CD8-positive, alpha-beta memory T cell (primary cell): ENCODE measurements at regions not wholly inside any gene's neighbourhood (a gene's known extent, or its start where the extent isn't known, plus 50 kb on each side); places are given as distances from the start of the nearest gene placed in this dataset.

ENCODE experiments used
- CTCF ChIA-PET: fragments of 350-600 bp; sonication (Branson Sonifier 250); formaldehyde crosslinking; loops from one replicate; lab custom pipeline; 2021; ENCODE audit warnings: antibody characterized with exemption; lab: Charles Lee
- POLR2A ChIA-PET: fragments of 350-600 bp; sonication (Branson Sonifier 250); formaldehyde crosslinking; loops from one replicate; lab custom pipeline; 2021; ENCODE audit warnings: antibody characterized with exemption; lab: Charles Lee
- DNase-seq, 5 donors: peaks; one replicate each; pipeline versions ENCODE4 v3.0.0 to v3.0.0-alpha.2; 2020 to 2022; ENCODE audit warnings: mixed read lengths in 1 of 5
- H3K27ac ChIP-seq: one replicate; pipeline ENCODE4 v1.7.0; 2013; ENCODE audit warnings: low read depth, mild to moderate bottlenecking, low read length, moderate library complexity
- H3K27me3 ChIP-seq: 2 replicates; pipeline ENCODE4 v1.7.0; 2013; ENCODE audit warnings: low read length, mild to moderate bottlenecking; ENCODE audit not compliant: insufficient read depth, poor library complexity, severe bottlenecking
- H3K36me3 ChIP-seq: 2 replicates; pipeline ENCODE4 v1.7.0; 2013; ENCODE audit warnings: mild to moderate bottlenecking, low read length, moderate library complexity; ENCODE audit not compliant: insufficient read depth
- H3K4me1 ChIP-seq: 2 replicates; pipeline ENCODE4 v1.7.0; 2013; ENCODE audit warnings: mild to moderate bottlenecking, low read length, moderate library complexity; ENCODE audit not compliant: insufficient read depth
- H3K4me3 ChIP-seq: 2 replicates; pipeline ENCODE4 v1.7.0; 2013; ENCODE audit warnings: mild to moderate bottlenecking, low read length
- H3K9me3 ChIP-seq: 2 replicates; pipeline ENCODE4 v1.7.0; 2013; ENCODE audit warnings: mild to moderate bottlenecking, low read length
- H3K27ac Mint-ChIP-seq, 8 donors: one replicate each; pipeline ENCODE4 v1.8.0; 2020 to 2021; ENCODE audit warnings: mixed read lengths in 8 of 8, mild to moderate bottlenecking in 6 of 8, inconsistent platforms in 3 of 8, moderate library complexity in 3 of 8
- H3K27me3 Mint-ChIP-seq, 2 donors: one replicate each; pipeline ENCODE4 v1.8.0; 2020 to 2021; ENCODE audit warnings: mixed read lengths in 2 of 2, mild to moderate bottlenecking in 1 of 2, moderate library complexity in 1 of 2
- H3K36me3 Mint-ChIP-seq, 3 donors: one replicate each; pipeline ENCODE4 v1.8.0; 2020 to 2021; ENCODE audit warnings: mixed read lengths in 3 of 3, inconsistent platforms in 1 of 3, mild to moderate bottlenecking in 1 of 3
- H3K4me1 Mint-ChIP-seq, 3 donors: one replicate each; pipeline ENCODE4 v1.8.0; 2020 to 2021; ENCODE audit warnings: mixed read lengths in 3 of 3, inconsistent platforms in 1 of 3, mild to moderate bottlenecking in 1 of 3
- H3K4me3 Mint-ChIP-seq, 7 donors: one replicate each; pipeline ENCODE4 v1.8.0; 2020 to 2021; ENCODE audit warnings: mixed read lengths in 7 of 7, mild to moderate bottlenecking in 6 of 7, moderate library complexity in 4 of 7, inconsistent platforms in 2 of 7
- H3K9me3 Mint-ChIP-seq, 5 donors: one replicate each; pipeline ENCODE4 v1.8.0; 2020 to 2022; ENCODE audit warnings: mixed read lengths in 5 of 5, mild to moderate bottlenecking in 3 of 5, moderate library complexity in 2 of 5, inconsistent platforms in 1 of 5

DNA sequence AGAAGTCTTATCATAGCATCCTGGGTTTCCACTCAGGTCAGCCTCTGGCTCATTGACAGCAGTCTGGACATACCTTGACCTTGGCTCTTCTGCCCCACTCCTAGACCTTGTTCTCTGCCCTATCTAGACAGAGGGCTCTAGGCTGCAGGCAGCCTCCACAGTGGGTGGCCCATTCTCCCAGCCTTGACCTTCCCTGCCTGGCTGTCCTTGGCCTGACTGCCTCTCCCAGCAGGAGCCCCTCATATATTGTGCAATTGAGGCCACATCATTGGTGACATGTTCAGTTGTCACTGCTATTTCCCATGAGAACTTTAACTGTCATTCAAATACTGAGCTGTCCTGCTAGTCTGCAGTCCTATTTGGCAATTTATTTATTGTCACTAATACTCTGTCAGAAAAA lies 503.4 kb downstream of the PLXNA4 start:
- DNase-seq, result no peak
- no peaks in the 10 kb centered on the region for H3K27me3 ChIP-seq
- H3K4me1 ChIP-seq, result no peaks in the 10 kb centered on the region
- peak overlapping the region in 2 of 7 donors; percentile 15 to 85 for H3K4me3 Mint-ChIP-seq
- peaks cover 16 to 21% of the 10 kb centered on the region in 2 donors for H3K27me3 Mint-ChIP-seq
- peaks cover 0 to 3% (median 0%) of the 10 kb centered on the region in 5 donors for H3K9me3 Mint-ChIP-seq
- ChIA-PET CTCF (no interaction called here), POLR2A (no interaction called here)
- H3K36me3 ChIP-seq, result no peaks in the 10 kb centered on the region
- H3K4me3 ChIP-seq, result no peak overlapping the region
- no peaks in the 10 kb centered on the region for H3K4me1 Mint-ChIP-seq
- no peak overlapping the region for H3K27ac ChIP-seq
- no peak overlapping the region for H3K27ac Mint-ChIP-seq
- no peaks in the 10 kb centered on the region for H3K36me3 Mint-ChIP-seq
- no peaks in the 10 kb centered on the region for H3K9me3 ChIP-seq

DNA sequence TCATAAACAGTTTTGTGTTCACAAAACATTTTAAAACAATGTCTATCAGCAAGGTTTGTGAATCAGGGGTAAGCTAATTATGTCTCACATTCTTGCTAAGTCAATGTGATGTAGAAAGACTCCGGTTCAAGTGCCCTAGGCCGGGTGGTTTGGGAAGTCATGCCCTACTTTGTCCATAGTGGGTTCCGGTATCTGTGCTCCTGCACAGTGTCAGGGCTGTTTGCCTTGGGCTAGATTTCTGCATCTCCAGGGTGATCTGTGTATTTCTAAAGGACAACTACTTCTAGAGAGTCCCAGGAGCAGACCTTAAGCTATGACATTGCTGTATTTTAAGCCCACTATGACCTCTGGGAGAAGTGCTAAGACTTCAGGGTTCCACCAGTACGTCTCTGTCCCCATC lies 504.1 kb downstream of the PLXNA4 start:
- H3K27ac Mint-ChIP-seq, result no peak overlapping the region
- peaks cover 16% of the 10 kb centered on the region in 2 donors for H3K27me3 Mint-ChIP-seq
- Histone ChIP-seq H3K27ac (no peak overlapping the region), H3K4me3 (no peak overlapping the region), H3K36me3 (no peaks in the 10 kb centered on the region), H3K4me1 (no peaks in the 10 kb centered on the region), H3K27me3 (no peaks in the 10 kb centered on the region), H3K9me3 (no peaks in the 10 kb centered on the region)
- ChIA-PET CTCF (no interaction called here), POLR2A (no interaction called here)
- no peak overlapping the region for H3K4me3 Mint-ChIP-seq
- no peaks in the 10 kb centered on the region for H3K4me1 Mint-ChIP-seq
- DNase-seq, result no peak
- H3K36me3 Mint-ChIP-seq, result no peaks in the 10 kb centered on the region
- H3K9me3 Mint-ChIP-seq, result peaks cover 0 to 3% (median 0%) of the 10 kb centered on the region in 5 donors

DNA sequence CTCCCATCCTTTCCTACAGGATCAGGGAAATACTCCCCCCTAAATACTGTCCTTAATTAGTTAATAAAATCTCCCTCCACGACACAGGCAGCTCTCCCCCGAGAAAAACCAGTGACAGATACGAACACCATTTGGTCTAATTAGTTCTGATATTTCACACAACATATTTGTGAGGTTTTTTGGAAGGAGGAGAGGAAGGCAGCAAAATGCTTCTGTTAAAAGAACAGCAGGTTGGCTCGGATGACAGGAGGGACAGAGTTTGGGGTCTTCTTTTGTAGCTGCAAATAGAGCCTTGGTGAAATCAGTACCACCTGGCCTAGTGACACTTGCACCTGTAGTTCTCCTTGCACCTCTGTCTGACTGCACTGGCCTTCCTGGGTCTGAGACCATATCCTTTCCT lies 507.0 kb downstream of the PLXNA4 start:
- Mint-ChIP-seq H3K4me3 (no peak overlapping the region), H3K9me3 (peaks cover 0 to 3% (median 0%) of the 10 kb centered on the region in 5 donors), H3K4me1 (no peaks in the 10 kb centered on the region), H3K27ac (no peak overlapping the region), H3K36me3 (no peaks in the 10 kb centered on the region), H3K27me3 (peaks cover 0 to 2% of the 10 kb centered on the region in 2 donors)
- POLR2A ChIA-PET, result no interaction called here
- no peaks in the 10 kb centered on the region for H3K9me3 ChIP-seq
- H3K4me1 ChIP-seq, result no peaks in the 10 kb centered on the region
- CTCF ChIA-PET, result no interaction called here
- H3K4me3 ChIP-seq, result no peak overlapping the region
- no peaks in the 10 kb centered on the region for H3K36me3 ChIP-seq
- H3K27me3 ChIP-seq, result no peaks in the 10 kb centered on the region
- no peak for DNase-seq
- no peak overlapping the region for H3K27ac ChIP-seq

DNA sequence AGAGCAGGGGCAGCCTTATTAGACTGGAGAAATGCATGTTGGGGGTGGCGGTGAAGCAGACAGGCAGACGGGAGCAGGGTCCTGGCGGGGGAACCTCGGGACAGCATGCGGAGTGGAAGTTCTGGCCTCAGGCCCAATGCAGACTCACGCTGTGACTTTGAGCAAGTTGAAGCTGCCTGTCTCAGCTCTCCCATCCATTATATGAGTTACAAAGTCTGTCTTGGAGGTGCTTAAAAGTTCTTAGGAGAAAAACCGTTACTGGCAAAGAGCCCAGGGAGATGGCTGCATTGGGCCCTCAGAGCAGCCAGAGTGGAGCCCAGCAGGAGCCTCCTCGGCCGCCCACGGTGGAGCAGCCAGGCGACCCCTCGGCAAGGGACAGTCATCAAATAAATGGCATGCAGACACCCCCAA lies 509.5 kb downstream of the PLXNA4 start:
- no peaks in the 10 kb centered on the region for H3K36me3 Mint-ChIP-seq
- no peaks in the 10 kb centered on the region for H3K27me3 Mint-ChIP-seq
- no peak for DNase-seq
- Histone ChIP-seq H3K27ac (no peak overlapping the region), H3K36me3 (no peaks in the 10 kb centered on the region), H3K4me3 (no peak overlapping the region), H3K27me3 (no peaks in the 10 kb centered on the region), H3K9me3 (no peaks in the 10 kb centered on the region), H3K4me1 (no peaks in the 10 kb centered on the region)
- no peak overlapping the region for H3K27ac Mint-ChIP-seq
- no peak overlapping the region for H3K4me3 Mint-ChIP-seq
- no peaks in the 10 kb centered on the region for H3K9me3 Mint-ChIP-seq
- H3K4me1 Mint-ChIP-seq, result no peaks in the 10 kb centered on the region
- ChIA-PET CTCF (no interaction called here), POLR2A (no interaction called here)

DNA sequence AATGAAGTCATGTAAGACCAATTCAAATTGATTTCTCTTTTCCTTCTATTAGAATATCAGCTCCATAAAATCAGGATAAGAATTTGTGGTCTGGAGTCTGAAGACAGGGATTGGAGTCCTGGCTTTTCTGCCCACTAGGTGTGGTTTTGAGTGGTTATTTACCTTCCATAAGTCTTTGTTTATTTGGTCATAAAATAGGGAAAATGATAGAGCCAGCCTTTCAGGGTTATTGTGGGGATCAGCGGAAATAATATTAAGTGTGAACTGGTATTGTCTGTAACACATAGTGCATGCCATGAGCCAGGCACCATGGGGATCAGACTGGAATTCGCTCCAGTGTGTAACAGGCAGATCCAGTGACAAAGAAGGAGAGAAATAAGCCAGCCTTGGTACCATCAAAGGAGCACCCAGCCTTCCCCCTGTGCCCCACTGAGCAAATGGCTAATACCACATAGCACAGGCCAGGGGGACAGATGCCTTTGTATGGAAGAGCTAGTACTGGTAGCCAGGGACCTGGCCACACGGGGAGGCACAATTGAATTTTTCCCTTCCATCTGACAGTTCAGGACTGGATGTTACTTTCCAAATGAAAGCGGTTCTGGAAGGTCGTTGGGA lies 509.7 kb upstream of the PODXL start:
- Mint-ChIP-seq H3K4me1 (no peaks in the 10 kb centered on the region), H3K27ac (no peak overlapping the region), H3K9me3 (no peaks in the 10 kb centered on the region), H3K27me3 (no peaks in the 10 kb centered on the region), H3K4me3 (no peak overlapping the region), H3K36me3 (no peaks in the 10 kb centered on the region)
- H3K4me3 ChIP-seq, result no peak overlapping the region
- H3K9me3 ChIP-seq, result no peaks in the 10 kb centered on the region
- ChIA-PET POLR2A (no interaction called here), CTCF (no interaction called here)
- H3K27me3 ChIP-seq, result no peaks in the 10 kb centered on the region
- no peak overlapping the region for H3K27ac ChIP-seq
- no peaks in the 10 kb centered on the region for H3K4me1 ChIP-seq
- H3K36me3 ChIP-seq, result no peaks in the 10 kb centered on the region
- DNase-seq, result no peak

DNA sequence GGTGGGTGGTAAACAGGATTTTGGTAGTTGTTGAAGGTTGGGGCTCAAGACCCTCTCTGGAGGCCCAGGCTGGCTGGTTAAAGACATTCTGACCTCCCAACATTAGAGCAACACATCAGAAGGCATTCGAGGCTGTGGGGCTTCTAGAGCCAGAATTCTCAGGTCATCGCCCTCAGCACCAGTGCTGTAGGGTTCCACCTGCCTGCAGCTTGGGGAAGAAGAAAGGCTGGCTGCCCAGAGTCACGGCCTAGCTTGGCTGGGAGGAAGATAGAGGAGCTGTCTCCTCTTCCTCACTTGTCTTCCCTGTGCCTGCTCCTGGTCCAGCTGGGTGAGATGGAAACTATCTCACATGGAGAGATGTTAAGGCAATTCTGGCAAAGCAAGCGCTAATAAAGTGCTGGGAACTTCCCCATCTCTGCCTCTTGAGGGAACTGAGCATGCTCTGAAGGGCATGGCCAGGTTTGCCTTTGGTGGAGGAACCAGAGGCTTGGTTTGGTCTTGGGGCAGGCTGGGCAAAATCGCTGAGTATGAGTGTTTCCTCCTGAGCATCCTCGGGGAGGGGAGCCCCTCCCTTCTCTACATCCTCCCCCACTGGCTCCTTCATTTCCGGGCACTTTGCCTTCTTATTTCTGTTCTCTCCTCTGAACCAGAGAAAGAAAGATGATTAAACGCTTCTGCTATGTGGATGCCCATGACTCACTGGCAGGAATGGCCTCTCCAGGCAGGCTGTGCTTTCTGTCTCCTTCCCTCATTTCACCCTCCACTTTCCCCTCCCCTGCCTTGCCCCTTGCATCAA lies 509.0 kb upstream of the PODXL start:
- Histone ChIP-seq H3K27ac (no peak overlapping the region), H3K36me3 (no peaks in the 10 kb centered on the region), H3K4me3 (no peak overlapping the region), H3K27me3 (no peaks in the 10 kb centered on the region), H3K9me3 (no peaks in the 10 kb centered on the region), H3K4me1 (no peaks in the 10 kb centered on the region)
- ChIA-PET POLR2A (no interaction called here), CTCF (no interaction called here)
- H3K4me1 Mint-ChIP-seq, result no peaks in the 10 kb centered on the region
- no peak overlapping the region for H3K4me3 Mint-ChIP-seq
- H3K27ac Mint-ChIP-seq, result no peak overlapping the region
- no peaks in the 10 kb centered on the region for H3K27me3 Mint-ChIP-seq
- DNase-seq, result no peak
- H3K9me3 Mint-ChIP-seq, result no peaks in the 10 kb centered on the region
- no peaks in the 10 kb centered on the region for H3K36me3 Mint-ChIP-seq

DNA sequence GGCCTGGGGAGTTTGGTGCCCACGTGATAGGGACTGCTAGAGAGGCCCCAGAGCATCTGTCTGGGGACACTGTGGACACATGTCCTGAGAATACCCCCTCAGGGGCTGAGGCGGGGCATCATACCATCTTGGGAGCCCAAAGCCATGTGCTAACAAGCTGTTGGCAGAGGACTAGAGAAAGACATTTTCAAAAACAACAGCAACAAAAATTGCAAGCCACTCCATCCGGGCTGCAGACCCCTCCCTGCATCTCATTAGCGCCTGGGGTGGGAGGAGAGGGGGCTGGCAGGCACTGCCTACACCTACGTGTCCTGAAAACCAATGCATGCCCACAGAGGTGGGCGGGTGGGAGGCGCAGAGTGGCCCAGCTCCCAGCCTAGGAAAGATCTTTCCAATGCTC lies 507.4 kb upstream of the PODXL start:
- Mint-ChIP-seq H3K36me3 (no peaks in the 10 kb centered on the region), H3K4me3 (peak overlapping the region in 1 of 7 donors; percentile 59), H3K27me3 (peaks cover 0 to 1% of the 10 kb centered on the region in 2 donors), H3K4me1 (no peaks in the 10 kb centered on the region), H3K9me3 (peaks cover 0 to 7% (median 0%) of the 10 kb centered on the region in 5 donors), H3K27ac (no peak overlapping the region)
- ChIA-PET POLR2A (no interaction called here), CTCF (no interaction called here)
- no peaks in the 10 kb centered on the region for H3K9me3 ChIP-seq
- H3K27me3 ChIP-seq, result no peaks in the 10 kb centered on the region
- no peak overlapping the region for H3K27ac ChIP-seq
- no peak for DNase-seq
- H3K4me1 ChIP-seq, result no peaks in the 10 kb centered on the region
- no peaks in the 10 kb centered on the region for H3K36me3 ChIP-seq
- no peak overlapping the region for H3K4me3 ChIP-seq

DNA sequence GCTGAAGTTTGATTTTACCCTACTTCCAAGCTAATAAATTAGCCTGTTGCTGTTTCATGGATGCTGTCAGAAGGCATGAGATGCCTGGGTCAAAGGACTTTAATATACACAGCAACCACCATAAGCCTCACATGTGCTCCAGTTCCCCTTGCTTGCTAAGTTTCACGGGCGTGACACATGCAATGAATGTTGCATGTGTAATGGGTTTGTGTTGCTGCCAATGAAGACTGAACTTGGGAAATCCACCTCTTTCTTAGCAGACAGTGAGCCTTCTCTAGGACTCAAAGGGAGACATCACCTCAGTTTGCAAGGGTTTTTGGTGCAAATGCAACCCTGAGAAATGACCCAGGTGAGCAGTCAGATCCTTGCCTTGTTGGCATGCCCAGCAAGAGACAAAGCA lies 505.5 kb upstream of the PODXL start:
- Histone ChIP-seq H3K4me1 (no peaks in the 10 kb centered on the region), H3K27ac (no peak overlapping the region), H3K9me3 (no peaks in the 10 kb centered on the region), H3K4me3 (no peak overlapping the region), H3K36me3 (no peaks in the 10 kb centered on the region), H3K27me3 (no peaks in the 10 kb centered on the region)
- Mint-ChIP-seq H3K36me3 (no peaks in the 10 kb centered on the region), H3K27me3 (peaks cover 0 to 3% of the 10 kb centered on the region in 2 donors), H3K27ac (no peak overlapping the region), H3K9me3 (peaks cover 0 to 12% (median 4%) of the 10 kb centered on the region in 5 donors), H3K4me3 (no peak overlapping the region), H3K4me1 (no peaks in the 10 kb centered on the region)
- CTCF ChIA-PET, result no interaction called here
- DNase-seq, result no peak
- POLR2A ChIA-PET, result no interaction called here
